ENCODE measurements at regions not wholly inside any gene's neighbourhood (a gene's known extent, or its start where the extent isn't known, plus 50 kb on each side); places are given as distances from the start of the nearest gene placed in this dataset.
A peak's percentile ranks its signal among the peaks of the same experiment; 100 is the strongest.

- H3K4me1 Mint-ChIP-seq: no peaks in the 10 kb centered on the region
- H3K9me3 Mint-ChIP-seq: peaks cover 0 to 14% (median 7%) of the 10 kb centered on the region in 11 donors
- no peak overlapping the region for H3K4me3 Mint-ChIP-seq
- no peak overlapping the region for H3K27ac Mint-ChIP-seq
- H3K27me3 Mint-ChIP-seq: no peaks in the 10 kb centered on the region
- H3K36me3 ChIP-seq (ENCODE audit: control insufficient read depth in 2 of 3, insufficient read depth in 3 of 3, low read length in 3 of 3): no peaks in the 10 kb centered on the region
- H3K4me1 ChIP-seq (ENCODE audit: control insufficient read depth in 2 of 2, insufficient read depth in 2 of 2, low read length in 2 of 2): no peaks in the 10 kb centered on the region
- no peak for ATAC-seq
- CTCF ChIA-PET: no interaction called here
- H3K9me3 ChIP-seq (ENCODE audit: control insufficient read depth in 2 of 3, low read length in 3 of 3): no peaks in the 10 kb centered on the region
- peaks cover 0 to 5% (median 0%) of the 10 kb centered on the region in 5 donors for H3K36me3 Mint-ChIP-seq
- POLR2A ChIA-PET: no interaction called here
- H3K4me3 ChIP-seq (ENCODE audit: low read length): no peak overlapping the region
- intact Hi-C loops (cut with micrococcal nuclease): no loop called here
- no peak for DNase-seq
- H3K27ac ChIP-seq (ENCODE audit: low read depth, low read length): no peak overlapping the region
- H3K27me3 ChIP-seq (ENCODE audit: control insufficient read depth in 2 of 2, insufficient read depth in 2 of 2, low read length in 2 of 2): no peaks in the 10 kb centered on the region
These were observed 573.3 kb downstream of the PKHD1 start for GRCh38 chr6:51513891-51514747.

DNA sequence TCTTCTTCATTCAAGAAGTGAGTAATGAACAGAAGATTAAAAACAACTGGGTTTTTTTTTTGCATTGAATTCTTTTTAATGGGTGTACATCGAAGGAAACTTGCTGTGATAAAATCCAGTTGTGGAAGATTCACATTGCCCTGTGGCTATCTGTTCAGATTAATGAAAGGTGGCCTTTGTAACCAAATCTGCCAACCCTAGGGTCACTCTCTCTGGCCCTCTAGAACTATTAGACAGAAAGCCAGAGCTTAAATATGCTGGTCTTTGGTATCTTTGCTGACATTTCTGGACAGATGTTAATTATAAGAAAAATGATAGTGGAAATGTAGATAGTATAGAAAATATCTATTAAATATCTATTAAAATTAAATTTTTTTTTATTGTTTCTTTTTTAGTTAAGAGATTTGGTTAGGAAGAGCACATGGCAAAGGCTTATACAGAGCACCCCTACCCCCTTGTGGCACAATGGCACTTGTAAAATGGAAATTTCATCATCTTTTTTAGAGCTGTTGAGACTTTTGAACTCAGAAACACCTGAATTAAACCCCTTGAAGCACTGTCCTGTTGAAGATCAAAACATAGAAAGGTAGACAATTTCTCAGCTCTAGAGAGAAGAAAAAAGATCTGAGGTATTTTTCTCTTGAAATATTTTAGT lies 572.5 kb downstream of the PKHD1 start:
- no peaks in the 10 kb centered on the region for H3K9me3 ChIP-seq (ENCODE audit: control insufficient read depth in 2 of 3, low read length in 3 of 3)
- peaks cover 0 to 18% (median 7%) of the 10 kb centered on the region in 11 donors for H3K9me3 Mint-ChIP-seq
- no peaks in the 10 kb centered on the region for H3K27me3 ChIP-seq (ENCODE audit: control insufficient read depth in 2 of 2, insufficient read depth in 2 of 2, low read length in 2 of 2)
- H3K36me3 ChIP-seq (ENCODE audit: control insufficient read depth in 2 of 3, insufficient read depth in 3 of 3, low read length in 3 of 3): no peaks in the 10 kb centered on the region
- ChIA-PET POLR2A (no interaction called here), CTCF (no interaction called here)
- H3K27ac Mint-ChIP-seq: no peak overlapping the region
- H3K4me3 ChIP-seq (ENCODE audit: low read length): no peak overlapping the region
- H3K4me3 Mint-ChIP-seq: no peak overlapping the region
- no peak for DNase-seq
- no peak for ATAC-seq
- H3K36me3 Mint-ChIP-seq: peaks cover 0 to 5% (median 0%) of the 10 kb centered on the region in 5 donors
- intact Hi-C loops (cut with micrococcal nuclease): no loop called here
- H3K27me3 Mint-ChIP-seq: no peaks in the 10 kb centered on the region
- no peaks in the 10 kb centered on the region for H3K4me1 ChIP-seq (ENCODE audit: control insufficient read depth in 2 of 2, insufficient read depth in 2 of 2, low read length in 2 of 2)
- H3K4me1 Mint-ChIP-seq: no peaks in the 10 kb centered on the region
- H3K27ac ChIP-seq (ENCODE audit: low read depth, low read length): no peak overlapping the region

- H3K36me3 ChIP-seq (ENCODE audit: control insufficient read depth in 2 of 3, insufficient read depth in 3 of 3, low read length in 3 of 3): no peaks in the 10 kb centered on the region
- H3K27me3 ChIP-seq (ENCODE audit: control insufficient read depth in 2 of 2, insufficient read depth in 2 of 2, low read length in 2 of 2): no peaks in the 10 kb centered on the region
- no peaks in the 10 kb centered on the region for H3K4me1 ChIP-seq (ENCODE audit: control insufficient read depth in 2 of 2, insufficient read depth in 2 of 2, low read length in 2 of 2)
- no peak for ATAC-seq
- Mint-ChIP-seq H3K4me1 (no peaks in the 10 kb centered on the region), H3K9me3 (peaks cover 0 to 27% (median 5%) of the 10 kb centered on the region in 11 donors), H3K36me3 (peaks cover 0 to 2% (median 0%) of the 10 kb centered on the region in 5 donors), H3K4me3 (no peak overlapping the region), H3K27me3 (peaks cover 0 to 6% (median 0%) of the 10 kb centered on the region in 5 donors), H3K27ac (no peak overlapping the region)
- no peak for DNase-seq
- intact Hi-C loops (cut with micrococcal nuclease): no loop called here
- H3K27ac ChIP-seq (ENCODE audit: low read depth, low read length): no peak overlapping the region
- no peaks in the 10 kb centered on the region for H3K9me3 ChIP-seq (ENCODE audit: control insufficient read depth in 2 of 3, low read length in 3 of 3)
- no peak overlapping the region for H3K4me3 ChIP-seq (ENCODE audit: low read length)
- ChIA-PET CTCF (no interaction called here), POLR2A (no interaction called here)
These were observed 561.4 kb downstream of the PKHD1 start for GRCh38 chr6:51526049-51526448.

DNA sequence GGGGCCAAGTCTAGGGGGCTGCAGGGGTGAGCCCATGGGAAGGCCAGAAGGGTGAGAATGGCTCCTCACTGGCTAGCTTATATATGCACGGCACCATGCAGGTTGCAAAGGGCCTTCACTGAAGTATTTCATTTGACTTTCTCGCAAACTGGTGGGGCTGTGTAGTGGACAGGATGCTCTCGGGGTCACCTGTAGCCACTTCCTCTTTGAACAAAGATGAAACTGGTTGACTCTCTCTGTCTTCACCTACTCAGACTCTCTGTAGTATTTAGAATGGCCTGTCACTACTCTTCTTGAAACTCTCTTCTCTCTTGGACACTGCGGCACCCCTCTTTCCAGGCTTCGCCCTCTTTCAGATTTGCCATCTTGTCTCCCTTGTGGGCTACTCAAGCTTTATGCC lies 560.5 kb downstream of the PKHD1 start:
- Mint-ChIP-seq H3K4me3 (no peak overlapping the region), H3K9me3 (peaks cover 0 to 19% (median 4%) of the 10 kb centered on the region in 11 donors), H3K4me1 (no peaks in the 10 kb centered on the region), H3K27ac (no peak overlapping the region), H3K27me3 (no peaks in the 10 kb centered on the region), H3K36me3 (no peaks in the 10 kb centered on the region)
- Histone ChIP-seq H3K9me3 (ENCODE audit: control insufficient read depth in 2 of 3, low read length in 3 of 3) (no peaks in the 10 kb centered on the region), H3K27me3 (ENCODE audit: control insufficient read depth in 2 of 2, insufficient read depth in 2 of 2, low read length in 2 of 2) (no peaks in the 10 kb centered on the region), H3K4me3 (ENCODE audit: low read length) (no peak overlapping the region), H3K4me1 (ENCODE audit: control insufficient read depth in 2 of 2, insufficient read depth in 2 of 2, low read length in 2 of 2) (no peaks in the 10 kb centered on the region), H3K27ac (ENCODE audit: low read depth, low read length) (no peak overlapping the region), H3K36me3 (ENCODE audit: control insufficient read depth in 2 of 3, insufficient read depth in 3 of 3, low read length in 3 of 3) (no peaks in the 10 kb centered on the region)
- DNase-seq: no peak
- no peak for ATAC-seq
- POLR2A ChIA-PET: no interaction called here
- intact Hi-C loops (cut with micrococcal nuclease): no loop called here
- CTCF ChIA-PET: no interaction called here

GRCh38 chr6:51528556-51528955 lies 558.9 kb downstream of the PKHD1 start:
- H3K4me3 Mint-ChIP-seq: no peak overlapping the region
- peak overlapping the region in 1 of 9 donors; percentile 63 for H3K27ac Mint-ChIP-seq
- no peaks in the 10 kb centered on the region for H3K27me3 Mint-ChIP-seq
- Histone ChIP-seq H3K4me1 (ENCODE audit: control insufficient read depth in 2 of 2, insufficient read depth in 2 of 2, low read length in 2 of 2) (no peaks in the 10 kb centered on the region), H3K9me3 (ENCODE audit: control insufficient read depth in 2 of 3, low read length in 3 of 3) (no peaks in the 10 kb centered on the region), H3K36me3 (ENCODE audit: control insufficient read depth in 2 of 3, insufficient read depth in 3 of 3, low read length in 3 of 3) (no peaks in the 10 kb centered on the region), H3K27ac (ENCODE audit: low read depth, low read length) (no peak overlapping the region), H3K27me3 (ENCODE audit: control insufficient read depth in 2 of 2, insufficient read depth in 2 of 2, low read length in 2 of 2) (no peaks in the 10 kb centered on the region), H3K4me3 (ENCODE audit: low read length) (no peak overlapping the region)
- no peak for DNase-seq
- H3K9me3 Mint-ChIP-seq: peaks cover 0 to 19% (median 5%) of the 10 kb centered on the region in 11 donors
- no peak for ATAC-seq
- no peaks in the 10 kb centered on the region for H3K4me1 Mint-ChIP-seq
- no peaks in the 10 kb centered on the region for H3K36me3 Mint-ChIP-seq
- intact Hi-C loops (cut with micrococcal nuclease): no loop called here
- ChIA-PET POLR2A (no interaction called here), CTCF (no interaction called here)

DNA sequence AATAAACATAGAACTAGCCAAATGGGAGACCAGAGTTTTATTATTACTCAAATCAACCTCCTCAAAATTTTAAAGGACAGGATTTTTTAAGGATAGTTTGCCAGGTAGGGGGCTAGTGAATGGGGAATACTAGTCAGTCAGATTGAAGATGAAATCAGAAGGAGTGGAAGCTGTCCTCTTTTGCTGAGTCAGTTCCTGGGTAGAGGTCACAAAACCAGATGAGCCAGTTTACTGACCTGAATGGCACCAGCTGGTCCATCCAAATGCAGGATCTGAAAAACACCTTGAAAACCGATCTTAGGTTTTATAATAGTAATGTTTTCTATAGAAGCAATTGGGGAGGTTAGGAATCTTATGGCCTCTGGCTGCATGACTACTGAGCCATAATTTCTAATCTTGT lies 558.2 kb downstream of the PKHD1 start:
- H3K27ac ChIP-seq (ENCODE audit: low read depth, low read length): no peak overlapping the region
- Mint-ChIP-seq H3K4me3 (no peak overlapping the region), H3K36me3 (no peaks in the 10 kb centered on the region), H3K27ac (no peak overlapping the region), H3K27me3 (no peaks in the 10 kb centered on the region), H3K9me3 (peaks cover 0 to 19% (median 5%) of the 10 kb centered on the region in 11 donors), H3K4me1 (no peaks in the 10 kb centered on the region)
- H3K4me3 ChIP-seq (ENCODE audit: low read length): no peak overlapping the region
- intact Hi-C loops (cut with micrococcal nuclease): no loop called here
- no peaks in the 10 kb centered on the region for H3K9me3 ChIP-seq (ENCODE audit: control insufficient read depth in 2 of 3, low read length in 3 of 3)
- CTCF ChIA-PET: no interaction called here
- ATAC-seq (no peak), DNase-seq (no peak)
- no peaks in the 10 kb centered on the region for H3K4me1 ChIP-seq (ENCODE audit: control insufficient read depth in 2 of 2, insufficient read depth in 2 of 2, low read length in 2 of 2)
- POLR2A ChIA-PET: no interaction called here
- no peaks in the 10 kb centered on the region for H3K27me3 ChIP-seq (ENCODE audit: control insufficient read depth in 2 of 2, insufficient read depth in 2 of 2, low read length in 2 of 2)
- H3K36me3 ChIP-seq (ENCODE audit: control insufficient read depth in 2 of 3, insufficient read depth in 3 of 3, low read length in 3 of 3): no peaks in the 10 kb centered on the region

DNA sequence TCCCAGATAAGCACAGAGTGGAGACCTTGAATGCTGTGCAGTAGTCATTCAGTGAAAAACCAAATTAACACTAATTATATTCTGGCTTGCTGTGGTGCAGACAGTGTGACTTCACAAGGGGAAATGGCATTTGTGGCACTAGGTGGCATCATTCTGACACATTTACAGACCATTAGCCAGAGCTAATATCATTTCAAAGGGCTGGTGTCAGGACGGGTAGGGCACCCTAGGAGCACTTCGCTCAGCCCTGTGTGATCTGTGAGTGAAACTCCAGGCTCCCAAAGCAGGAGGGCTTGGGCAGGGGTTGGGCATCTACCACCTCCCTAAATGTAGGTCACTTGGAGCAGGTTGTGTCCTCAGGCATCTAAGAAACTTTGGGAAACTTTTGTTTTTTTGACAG lies 555.8 kb downstream of the PKHD1 start:
- DNase-seq: no peak
- Mint-ChIP-seq H3K27ac (no peak overlapping the region), H3K9me3 (peaks cover 0 to 16% (median 4%) of the 10 kb centered on the region in 11 donors), H3K4me3 (no peak overlapping the region), H3K36me3 (no peaks in the 10 kb centered on the region), H3K27me3 (no peaks in the 10 kb centered on the region), H3K4me1 (no peaks in the 10 kb centered on the region)
- CTCF ChIA-PET: no interaction called here
- Histone ChIP-seq H3K27me3 (ENCODE audit: control insufficient read depth in 2 of 2, insufficient read depth in 2 of 2, low read length in 2 of 2) (no peaks in the 10 kb centered on the region), H3K4me3 (ENCODE audit: low read length) (no peak overlapping the region), H3K27ac (ENCODE audit: low read depth, low read length) (no peak overlapping the region), H3K9me3 (ENCODE audit: control insufficient read depth in 2 of 3, low read length in 3 of 3) (no peaks in the 10 kb centered on the region), H3K36me3 (ENCODE audit: control insufficient read depth in 2 of 3, insufficient read depth in 3 of 3, low read length in 3 of 3) (no peaks in the 10 kb centered on the region), H3K4me1 (ENCODE audit: control insufficient read depth in 2 of 2, insufficient read depth in 2 of 2, low read length in 2 of 2) (no peaks in the 10 kb centered on the region)
- intact Hi-C loops (cut with micrococcal nuclease): no loop called here
- POLR2A ChIA-PET: no interaction called here
- ATAC-seq: no peak

All from naive thymus-derived CD4-positive, alpha-beta T cell (primary cell).